NCI-H1092 treated with DMSO at 0.1 percent for 48 hours (cell line): ENCODE measurements at regions not wholly inside any gene's neighbourhood (a gene's known extent, or its start where the extent isn't known, plus 50 kb on each side); places are given as distances from the start of the nearest gene placed in this dataset.

ENCODE experiments used
- DNase-seq: peaks from one replicate; lab custom pipeline; 2025; lab: John Stamatoyannopoulos, UW

GRCh38 chr5:7955476-7955875, 86.5 kb downstream of the MTRR start:
- no peak for DNase-seq

GRCh38 chr5:7957329-7957728, 88.4 kb downstream of the MTRR start:
- no peak for DNase-seq

GRCh38 chr5:7960142-7960541, 91.2 kb downstream of the MTRR start:
- DNase-seq, result no peak

- no peak for DNase-seq
Measured at GRCh38 chr5:7961540-7961939, 92.6 kb downstream of the MTRR start.

- no peak for DNase-seq
Measured at GRCh38 chr5:7970816-7971215, 101.9 kb downstream of the MTRR start.

- DNase-seq, result no peak
Measured at GRCh38 chr5:7976411-7977190, 107.7 kb downstream of the MTRR start.

- no peak for DNase-seq
Measured at GRCh38 chr5:7978114-7978513, 109.2 kb downstream of the MTRR start.

GRCh38 chr5:7978991-7979390, 110.0 kb downstream of the MTRR start:
- DNase-seq, result no peak

GRCh38 chr5:7980881-7981280, 111.9 kb downstream of the MTRR start:
- DNase-seq, result no peak

- no peak for DNase-seq
Measured at GRCh38 chr5:7983433-7983832, 114.5 kb downstream of the MTRR start.

GRCh38 chr5:7991125-7991821, 122.3 kb downstream of the MTRR start:
- no peak for DNase-seq

- DNase-seq, result no peak
Measured at GRCh38 chr5:7995688-7996294, 126.8 kb downstream of the MTRR start.

GRCh38 chr5:8005416-8005815, 136.5 kb downstream of the MTRR start:
- DNase-seq, result no peak

GRCh38 chr5:8012131-8012977, 143.4 kb downstream of the MTRR start:
- DNase-seq, result no peak

GRCh38 chr5:8013948-8014710, 145.2 kb downstream of the MTRR start:
- no peak for DNase-seq

GRCh38 chr5:8019719-8020218, 150.8 kb downstream of the MTRR start:
- DNase-seq, result no peak

- DNase-seq, result no peak
Measured at GRCh38 chr5:8020861-8021514, 152.0 kb downstream of the MTRR start.

GRCh38 chr5:8028243-8028642, 159.3 kb downstream of the MTRR start:
- DNase-seq, result no peak

GRCh38 chr5:8033261-8033660, 164.3 kb downstream of the MTRR start:
- DNase-seq, result no peak

GRCh38 chr5:8034852-8035251, 165.9 kb downstream of the MTRR start:
- no peak for DNase-seq

GRCh38 chr5:8048920-8049319, 180.0 kb downstream of the MTRR start:
- no peak for DNase-seq
